CD4-positive, alpha-beta T cell treated with Interleukin-4 for 1 hour (primary cell): ENCODE measurements at regions not wholly inside any gene's neighbourhood (a gene's known extent, or its start where the extent isn't known, plus 50 kb on each side); places are given as distances from the start of the nearest gene placed in this dataset.

Source experiments
- DNase-seq, 2 donors: peaks; one replicate each; pipeline ENCODE4 v3.0.0-alpha.2; 2020 to 2022

DNA sequence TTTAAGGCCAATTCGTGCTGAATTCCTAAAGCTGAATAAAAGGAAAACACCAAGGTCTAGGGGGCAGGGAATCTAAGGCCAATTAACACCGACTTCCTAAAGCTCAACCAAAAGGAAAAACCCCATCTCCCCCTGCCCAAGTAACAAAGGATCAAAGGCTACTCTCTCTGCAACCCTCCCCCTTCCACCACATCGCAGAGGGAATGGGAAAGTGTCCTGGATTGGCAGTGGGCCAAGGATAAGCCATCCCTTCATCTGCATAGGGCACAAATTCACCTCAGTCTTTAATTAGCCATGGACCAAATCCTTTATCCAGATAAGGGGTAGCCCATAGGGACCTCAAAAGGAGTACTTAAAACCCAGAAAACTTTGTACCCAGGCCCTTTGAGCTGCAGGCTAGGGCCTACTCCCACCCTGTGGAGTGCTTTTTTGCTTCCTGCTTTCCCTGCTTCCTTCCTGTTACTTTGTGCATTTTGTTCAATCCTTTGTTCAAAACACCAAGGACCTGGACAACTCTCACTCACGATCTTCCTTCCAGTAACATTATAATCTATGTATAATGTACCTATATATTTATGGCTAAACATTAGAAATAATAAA is 2119.8 kb upstream of the CELF4 start:
- DNase-seq, result no peak

DNA sequence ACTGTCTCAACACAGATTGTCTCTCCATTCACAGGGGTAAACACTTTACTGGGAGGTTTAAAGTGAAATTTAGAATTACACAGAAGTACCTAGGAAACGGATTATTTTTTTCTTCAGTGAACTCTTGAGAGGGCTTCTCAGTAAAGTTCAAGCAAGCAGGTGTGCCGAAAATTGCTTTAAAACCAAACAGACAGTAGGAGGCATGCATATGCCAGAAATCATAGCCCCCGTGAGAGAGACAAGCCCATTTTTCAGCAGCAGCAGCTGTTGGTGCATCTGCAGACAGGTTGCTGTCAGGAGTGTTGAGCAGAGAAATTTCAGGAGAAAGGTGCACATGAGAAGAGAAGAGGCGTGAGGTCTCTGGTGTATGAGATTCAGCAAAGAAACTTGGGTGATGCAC is 2115.5 kb upstream of the CELF4 start:
- DNase-seq, result no peak

- no peak for DNase-seq
Observed at GRCh38 chr18:39675906-39676305, 2110.3 kb upstream of the CELF4 start.

DNA sequence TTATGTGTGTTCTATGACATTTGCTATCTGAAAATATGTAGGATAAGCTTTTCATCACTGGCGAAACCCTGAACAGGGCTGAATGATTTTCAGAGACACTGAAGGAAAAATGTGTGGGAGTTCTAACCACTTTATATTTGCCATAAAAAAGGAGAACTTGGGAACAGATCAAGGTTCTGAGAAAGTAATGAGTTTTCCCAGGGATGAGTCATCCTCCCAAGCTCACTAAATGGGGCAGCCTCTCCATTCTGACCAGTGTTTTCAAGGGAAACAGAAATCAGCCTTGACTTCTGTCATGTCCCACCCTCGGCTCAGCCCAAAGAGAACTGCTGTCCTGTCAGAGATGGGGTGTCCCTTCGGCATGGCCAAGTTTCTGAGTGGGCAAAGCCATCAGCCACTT is 2109.8 kb upstream of the CELF4 start:
- no peak for DNase-seq

DNA sequence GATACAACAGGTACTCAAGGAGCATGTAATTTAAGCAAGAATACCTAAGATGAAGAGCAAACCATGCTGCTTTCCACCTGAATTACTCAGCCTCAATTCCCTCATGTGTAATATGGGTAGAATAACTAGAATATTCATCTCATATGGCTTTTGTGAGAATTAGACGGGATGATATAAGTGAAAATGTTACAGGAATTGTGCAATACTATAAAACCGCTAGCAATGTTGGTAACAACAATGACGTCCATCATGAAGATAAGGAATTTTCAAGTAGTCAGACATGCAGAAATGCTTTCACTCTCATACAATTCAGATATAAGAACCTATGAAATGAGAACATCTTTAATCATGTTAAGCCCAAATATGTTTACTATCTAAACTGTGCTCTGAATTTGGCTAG is 2106.6 kb upstream of the CELF4 start:
- DNase-seq, result no peak

GRCh38 chr18:39667905-39668304 is 2102.3 kb upstream of the CELF4 start:
- DNase-seq, result no peak

GRCh38 chr18:39666541-39666940 is 2100.9 kb upstream of the CELF4 start:
- DNase-seq, result no peak

GRCh38 chr18:39661856-39662366 is 2096.3 kb upstream of the CELF4 start:
- no peak for DNase-seq

DNA sequence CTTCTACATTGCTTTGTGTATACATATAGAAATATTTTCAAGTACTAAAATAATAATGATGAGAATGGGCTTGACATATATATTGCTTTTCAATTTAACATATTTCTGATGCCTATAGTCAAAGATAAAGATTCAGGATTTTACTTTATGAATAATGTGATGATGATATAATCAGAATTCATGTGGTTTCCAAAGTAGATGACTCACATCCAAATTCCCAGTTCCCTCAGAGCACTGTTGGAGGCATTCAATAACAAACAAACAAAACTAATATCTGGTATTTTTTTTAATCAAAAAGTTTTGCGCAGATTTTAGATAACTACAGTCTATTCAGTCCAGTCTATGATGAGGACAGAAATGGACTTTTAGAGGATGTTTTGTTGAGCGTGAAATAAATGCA is 2094.5 kb upstream of the CELF4 start:
- DNase-seq, result no peak

DNA sequence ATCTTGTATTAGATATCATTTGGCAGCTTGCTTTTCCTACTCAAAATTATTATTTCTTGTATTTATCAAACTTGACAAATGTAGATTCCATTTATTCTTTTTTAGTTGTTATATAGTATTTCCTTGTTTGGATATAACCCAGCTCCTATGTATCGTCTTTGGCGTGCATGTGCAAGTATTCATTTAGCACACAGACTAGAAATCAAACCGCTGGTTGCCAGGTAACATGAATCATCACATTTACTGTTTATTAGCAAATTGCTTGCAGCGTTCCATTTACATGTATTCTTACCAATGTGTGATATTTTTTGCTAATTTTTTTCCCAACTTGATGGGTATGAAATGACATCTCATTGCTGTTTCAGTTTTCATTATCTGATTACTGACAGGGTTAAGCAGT is 2089.7 kb upstream of the CELF4 start:
- DNase-seq, result no peak

GRCh38 chr18:39653221-39653620 is 2087.6 kb upstream of the CELF4 start:
- no peak for DNase-seq

DNA sequence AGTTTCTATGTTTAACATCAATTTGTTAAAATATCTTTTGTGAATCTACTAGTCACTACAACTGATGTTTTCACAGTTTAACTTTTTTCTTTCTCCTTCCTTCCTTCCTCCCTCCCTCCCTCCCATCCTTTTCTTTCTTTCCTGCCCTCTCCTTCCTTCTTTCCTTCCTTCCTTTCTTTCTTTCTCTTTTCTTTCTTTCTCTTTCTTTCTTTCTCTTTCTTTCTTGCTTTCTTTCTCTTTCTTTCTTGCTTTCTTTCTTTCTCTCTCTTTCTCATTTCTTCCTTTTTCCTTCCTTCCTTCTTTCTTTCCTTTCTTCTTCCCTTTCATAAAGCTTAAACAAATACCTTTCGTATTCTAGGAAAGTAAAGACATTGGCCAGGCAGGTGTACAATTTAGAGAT is 2083.0 kb upstream of the CELF4 start:
- no peak for DNase-seq

- no peak for DNase-seq
Observed at GRCh38 chr18:39647627-39648534, 2082.3 kb upstream of the CELF4 start.

DNA sequence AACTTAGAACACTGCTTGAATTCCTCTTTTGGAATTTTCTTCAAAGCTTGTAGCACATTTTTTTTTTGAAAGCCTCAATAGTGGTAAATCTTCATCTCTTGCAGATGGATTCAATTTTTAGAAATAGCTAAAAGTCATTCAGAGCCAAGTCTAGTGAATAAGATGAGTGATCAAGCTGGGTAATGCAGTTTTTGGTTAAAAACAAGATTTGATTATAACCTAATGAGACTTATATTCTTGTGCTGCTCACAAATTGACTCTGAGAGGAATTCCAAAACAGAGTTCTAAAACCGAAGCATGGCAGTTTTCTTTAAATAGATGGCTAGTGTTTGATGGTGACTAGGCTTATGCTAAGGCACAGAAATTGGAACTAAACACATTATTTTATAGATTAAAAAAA is 2072.6 kb upstream of the CELF4 start:
- no peak for DNase-seq

DNA sequence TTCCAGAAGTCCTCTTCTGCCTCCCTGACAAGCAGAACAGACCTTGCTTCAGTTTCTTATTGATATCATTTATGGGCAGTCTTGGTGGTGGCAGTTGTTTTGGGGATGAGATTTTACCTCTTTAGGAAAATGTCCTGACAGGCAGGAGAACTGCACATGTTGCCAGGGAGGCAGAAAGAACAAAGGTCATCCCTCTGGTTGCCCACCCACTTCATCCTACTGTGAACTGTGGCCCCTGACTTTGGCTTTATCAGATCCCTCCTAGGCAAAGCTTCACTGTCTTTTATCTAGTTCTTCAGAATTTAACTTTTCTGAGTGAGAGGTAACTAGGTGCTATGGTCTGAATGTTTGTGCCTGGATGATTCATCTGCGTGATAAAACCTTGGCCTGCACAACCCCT is 2071.3 kb upstream of the CELF4 start:
- DNase-seq, result no peak

DNA sequence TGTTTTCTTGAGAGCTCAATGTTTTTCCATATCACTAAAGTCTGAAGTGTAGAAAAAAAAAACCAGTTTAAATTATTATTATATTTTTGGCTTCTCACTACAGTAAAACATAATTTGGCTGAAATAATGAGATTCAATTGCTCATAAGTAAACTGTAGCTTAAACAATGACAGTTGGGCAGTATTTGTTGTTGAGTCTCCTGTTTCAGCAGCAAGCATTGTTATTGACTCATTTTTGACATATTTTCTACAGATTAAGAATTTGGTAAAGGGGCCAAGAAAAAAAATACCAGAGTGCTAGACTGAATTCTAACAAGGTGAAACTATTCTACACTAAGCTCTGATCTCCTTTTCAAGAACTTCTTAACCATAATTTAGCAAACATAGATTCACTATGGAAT is 2070.4 kb upstream of the CELF4 start:
- DNase-seq, result no peak

- DNase-seq, result no peak
Observed at GRCh38 chr18:39635192-39635591, 2069.6 kb upstream of the CELF4 start.

DNA sequence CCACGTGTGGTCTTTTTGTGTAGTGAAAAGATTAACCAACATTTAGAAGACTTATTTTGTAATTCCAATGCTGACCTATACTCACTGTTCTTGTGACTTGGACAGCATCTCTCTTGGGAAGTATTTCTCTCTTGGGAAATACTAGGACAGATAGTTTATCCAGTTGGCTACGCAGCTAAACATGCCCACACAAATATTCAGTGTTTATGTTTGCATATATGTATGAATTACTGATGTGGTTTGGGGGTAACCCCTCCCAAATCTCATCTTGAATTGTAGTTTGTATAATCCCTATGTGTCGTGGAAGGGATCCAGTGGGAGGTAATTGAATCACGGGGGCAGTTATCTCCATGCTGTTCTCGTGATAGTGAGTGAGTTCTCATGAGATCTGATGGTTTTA is 2062.3 kb upstream of the CELF4 start:
- no peak for DNase-seq

DNA sequence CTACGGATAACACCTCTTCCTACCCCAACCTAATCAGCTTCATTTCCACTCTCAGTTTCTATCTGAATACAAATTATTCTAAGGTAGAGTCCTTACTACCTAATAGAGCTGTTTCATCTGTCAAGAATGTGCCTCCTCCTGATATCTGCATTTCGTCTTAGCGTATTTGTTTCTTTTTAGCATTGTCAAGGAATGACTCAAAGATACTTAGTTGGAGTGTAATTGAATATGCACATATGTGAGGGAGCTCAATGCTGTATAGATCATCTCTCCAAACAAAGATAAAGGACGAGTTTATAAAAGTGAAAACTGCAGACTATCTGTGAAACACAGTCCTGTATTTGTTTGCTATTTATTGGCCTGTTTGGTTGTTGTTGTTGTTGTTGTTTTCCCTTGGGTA is 2059.4 kb upstream of the CELF4 start:
- no peak for DNase-seq

DNA sequence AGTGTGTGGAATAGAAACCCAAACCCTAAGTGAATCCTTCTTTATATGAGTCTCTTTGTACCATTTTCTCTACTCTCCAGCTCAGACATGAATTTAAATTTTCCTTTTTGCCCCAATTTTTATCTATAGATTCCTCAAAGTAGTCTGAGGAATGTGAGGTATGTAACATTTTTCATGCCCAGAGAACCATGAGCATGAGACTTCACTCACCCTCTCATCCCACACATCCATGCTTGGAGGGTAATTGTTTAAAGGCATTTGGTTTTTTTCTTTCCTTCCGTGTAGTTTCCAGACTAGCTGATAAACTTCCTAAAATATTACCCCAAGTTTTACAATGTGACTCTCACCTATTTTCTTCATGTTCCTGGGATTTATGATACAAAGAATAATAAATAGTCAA is 2056.8 kb upstream of the CELF4 start:
- DNase-seq, result no peak

DNA sequence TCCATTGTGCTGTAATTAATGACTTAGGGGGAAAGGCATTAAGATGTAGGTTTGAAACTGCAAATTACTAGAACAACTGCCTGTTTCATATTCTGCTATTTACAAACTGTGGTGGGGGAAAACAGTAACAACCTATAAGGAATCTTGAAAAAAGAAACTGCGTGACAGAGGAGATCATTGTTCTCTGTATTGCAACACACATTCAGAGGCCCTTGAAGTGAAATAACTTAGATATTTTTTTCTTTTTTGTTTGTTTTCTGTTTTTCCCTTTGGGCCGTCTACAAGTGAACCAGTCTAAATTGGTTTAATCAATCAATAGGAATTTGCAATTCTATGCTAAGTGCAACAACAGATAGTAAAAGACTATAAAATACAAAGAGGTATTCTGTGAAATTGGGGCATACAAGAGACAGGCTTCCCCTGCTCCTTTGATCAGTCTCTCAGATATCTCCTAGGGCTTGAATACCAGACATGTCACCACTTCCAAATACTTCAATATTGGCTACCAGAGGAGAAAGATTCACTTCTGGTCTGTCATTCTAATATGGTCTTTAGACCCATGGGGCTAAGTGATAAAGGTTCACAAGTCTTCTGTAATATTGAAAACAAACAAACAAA is 2055.1 kb upstream of the CELF4 start:
- no peak for DNase-seq

GRCh38 chr18:39618265-39619003 is 2052.8 kb upstream of the CELF4 start:
- DNase-seq, result no peak

DNA sequence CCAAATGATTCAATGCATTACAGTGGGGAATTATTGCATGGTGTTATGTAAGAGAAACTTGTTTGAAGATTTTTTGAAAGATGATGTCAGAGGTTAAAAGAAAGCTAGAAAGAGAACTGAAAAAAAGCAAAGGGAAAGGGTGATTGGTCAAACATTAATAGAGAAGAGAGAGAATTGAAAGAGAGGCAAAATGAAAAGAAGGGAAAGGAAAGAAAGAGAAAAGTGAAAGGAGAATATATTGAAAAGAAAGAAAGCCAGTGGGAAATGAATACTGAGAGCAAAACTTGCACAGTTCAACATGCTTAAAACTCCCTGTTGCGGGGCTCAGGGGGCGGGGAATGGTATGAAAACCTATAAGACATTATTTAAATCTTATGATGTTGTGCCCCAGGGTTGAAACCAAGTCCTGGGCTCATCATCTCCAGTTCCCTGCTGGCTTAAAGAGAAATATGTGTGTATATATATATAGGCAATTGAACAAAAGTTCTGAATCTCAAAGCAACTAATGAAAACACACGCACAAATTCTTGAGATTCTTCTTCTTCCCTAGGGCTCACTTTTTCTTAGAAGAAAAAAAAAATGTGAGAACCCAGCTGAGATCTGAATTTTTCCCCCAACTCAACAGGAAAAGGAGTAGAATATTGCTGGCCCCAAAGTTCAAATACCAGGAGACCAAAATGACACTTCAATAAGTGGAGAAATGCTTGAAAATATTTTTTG is 2045.9 kb upstream of the CELF4 start:
- no peak for DNase-seq
